Ecto neural progenitor cell (in vitro differentiated cells): ENCODE measurements at regions not wholly inside any gene's neighbourhood (a gene's known extent, or its start where the extent isn't known, plus 50 kb on each side); places are given as distances from the start of the nearest gene placed in this dataset.

ENCODE experiments used
- DNase-seq: peaks from one replicate; pipeline ENCODE4 v3.0.0-alpha.2; 2018; ENCODE audit warnings: low spot score

- DNase-seq, result peak; percentile 75
Observed at GRCh38 chr2:41853427-41854191, 194.2 kb upstream of the PKDCC start.

GRCh38 chr2:41854227-41854626 lies 193.6 kb upstream of the PKDCC start:
- DNase-seq, result no peak

GRCh38 chr2:41856946-41857345 lies 190.9 kb upstream of the PKDCC start:
- no peak for DNase-seq

GRCh38 chr2:41859615-41860514 lies 188.0 kb upstream of the PKDCC start:
- DNase-seq, result no peak

- no peak for DNase-seq
Observed at GRCh38 chr2:41863062-41863461, 184.8 kb upstream of the PKDCC start.

GRCh38 chr2:41865263-41865662 lies 182.6 kb upstream of the PKDCC start:
- DNase-seq, result no peak

GRCh38 chr2:41867553-41867952 lies 180.3 kb upstream of the PKDCC start:
- no peak for DNase-seq

- DNase-seq, result peak; percentile 89
Observed at GRCh38 chr2:41869542-41870264, 178.1 kb upstream of the PKDCC start.

- no peak for DNase-seq
Observed at GRCh38 chr2:41870265-41870585, 177.6 kb upstream of the PKDCC start.

GRCh38 chr2:41871080-41871479 lies 176.7 kb upstream of the PKDCC start:
- peak; percentile 64 for DNase-seq

- DNase-seq, result no peak
Observed at GRCh38 chr2:41872646-41873045, 175.2 kb upstream of the PKDCC start.

GRCh38 chr2:41873102-41874031 lies 174.5 kb upstream of the PKDCC start:
- no peak for DNase-seq

- DNase-seq, result no peak
Observed at GRCh38 chr2:41877114-41877678, 170.6 kb upstream of the PKDCC start.

GRCh38 chr2:41878056-41878455 lies 169.8 kb upstream of the PKDCC start:
- DNase-seq, result no peak

GRCh38 chr2:41878716-41879234 lies 169.0 kb upstream of the PKDCC start:
- no peak for DNase-seq

- DNase-seq, result no peak
Observed at GRCh38 chr2:41879235-41879916, 168.4 kb upstream of the PKDCC start.

- DNase-seq, result no peak
Observed at GRCh38 chr2:41880561-41881243, 167.1 kb upstream of the PKDCC start.

GRCh38 chr2:41881249-41881648 lies 166.6 kb upstream of the PKDCC start:
- no peak for DNase-seq

GRCh38 chr2:41884718-41885117 lies 163.1 kb upstream of the PKDCC start:
- no peak for DNase-seq

GRCh38 chr2:41886145-41886664 lies 161.6 kb upstream of the PKDCC start:
- no peak for DNase-seq
